ENCODE measurements at regions not wholly inside any gene's neighbourhood (a gene's known extent, or its start where the extent isn't known, plus 50 kb on each side); places are given as distances from the start of the nearest gene placed in this dataset.

GRCh38 chr15:94791008-94791407 lies 559.6 kb downstream of the MCTP2 start:
- no peak for TF ChIP-seq GABPA (IDR thresholded peaks at IDR 0.05; ENCODE audit: low read depth)
- TF ChIP-seq CTCF (IDR thresholded peaks at IDR 0.05; ENCODE audit: insufficient read depth, low read length) = no peak
- TF ChIP-seq REST (IDR thresholded peaks at IDR 0.05; ENCODE audit: insufficient replicate concordance, low read depth) = no peak
- no peak for TF ChIP-seq POLR2AphosphoS5 (IDR thresholded peaks at IDR 0.05; ENCODE audit: low read depth)
